ENCODE measurements at regions not wholly inside any gene's neighbourhood (a gene's known extent, or its start where the extent isn't known, plus 50 kb on each side); places are given as distances from the start of the nearest gene placed in this dataset.
"Not testable (repeated sequence)": the region's sequence is repeated elsewhere in the genome, so short reads cannot be mapped to it uniquely, and the experiment has no call there.

GRCh38 chr11:90321018-90321417 is 98.2 kb upstream of the CHORDC1 start:
- Mint-ChIP-seq H3K27me3 (ENCODE audit: low read depth) (no peaks in the 10 kb centered on the region), H3K4me3 (ENCODE audit: low read depth) (no peak overlapping the region), H3K9me3 (no peaks in the 10 kb centered on the region), H3K27ac (no peak overlapping the region), H3K36me3 (ENCODE audit: low read depth) (no peaks in the 10 kb centered on the region), H3K4me1 (ENCODE audit: low read depth) (no peaks in the 10 kb centered on the region)
- intact Hi-C loops (cut with micrococcal nuclease), result no loop called here
- no peak for DNase-seq (ENCODE audit: low spot score)

- Mint-ChIP-seq H3K4me1 (ENCODE audit: low read depth) (no peaks in the 10 kb centered on the region), H3K4me3 (ENCODE audit: low read depth) (no peak overlapping the region), H3K36me3 (ENCODE audit: low read depth) (no peaks in the 10 kb centered on the region), H3K9me3 (no peaks in the 10 kb centered on the region), H3K27me3 (ENCODE audit: low read depth) (no peaks in the 10 kb centered on the region), H3K27ac (no peak overlapping the region)
- no peak for DNase-seq (ENCODE audit: low spot score)
- intact Hi-C loops (cut with micrococcal nuclease), result no loop called here
These were observed 95.8 kb upstream of the CHORDC1 start for GRCh38 chr11:90318651-90319050.

GRCh38 chr11:90310210-90310609 is 87.4 kb upstream of the CHORDC1 start:
- no peak overlapping the region for H3K27ac Mint-ChIP-seq
- DNase-seq (ENCODE audit: low spot score), result no peak
- no peaks in the 10 kb centered on the region for H3K36me3 Mint-ChIP-seq (ENCODE audit: low read depth)
- H3K27me3 Mint-ChIP-seq (ENCODE audit: low read depth), result no peaks in the 10 kb centered on the region
- H3K4me3 Mint-ChIP-seq (ENCODE audit: low read depth), result no peak overlapping the region
- intact Hi-C loops (cut with micrococcal nuclease), result no loop called here
- no peaks in the 10 kb centered on the region for H3K4me1 Mint-ChIP-seq (ENCODE audit: low read depth)
- no peaks in the 10 kb centered on the region for H3K9me3 Mint-ChIP-seq

GRCh38 chr11:90309693-90310092 is 86.8 kb upstream of the CHORDC1 start:
- no peak overlapping the region for H3K4me3 Mint-ChIP-seq (ENCODE audit: low read depth)
- no peaks in the 10 kb centered on the region for H3K27me3 Mint-ChIP-seq (ENCODE audit: low read depth)
- no peaks in the 10 kb centered on the region for H3K4me1 Mint-ChIP-seq (ENCODE audit: low read depth)
- H3K36me3 Mint-ChIP-seq (ENCODE audit: low read depth), result no peaks in the 10 kb centered on the region
- no peak for DNase-seq (ENCODE audit: low spot score)
- no peak overlapping the region for H3K27ac Mint-ChIP-seq
- H3K9me3 Mint-ChIP-seq, result no peaks in the 10 kb centered on the region
- intact Hi-C loops (cut with micrococcal nuclease), result no loop called here

- intact Hi-C loops (cut with micrococcal nuclease), result no loop called here
- Mint-ChIP-seq H3K4me1 (ENCODE audit: low read depth) (no peaks in the 10 kb centered on the region), H3K27ac (no peak overlapping the region)
These were observed 71.7 kb upstream of the CHORDC1 start for GRCh38 chr11:90294526-90294925.

GRCh38 chr11:90294091-90294490 is 71.2 kb upstream of the CHORDC1 start:
- no peaks in the 10 kb centered on the region for H3K27me3 Mint-ChIP-seq (ENCODE audit: low read depth)
- no peaks in the 10 kb centered on the region for H3K36me3 Mint-ChIP-seq (ENCODE audit: low read depth)
- DNase-seq (ENCODE audit: low spot score), result no peak
- no peaks in the 10 kb centered on the region for H3K4me1 Mint-ChIP-seq (ENCODE audit: low read depth)
- no peak overlapping the region for H3K27ac Mint-ChIP-seq
- no peak overlapping the region for H3K4me3 Mint-ChIP-seq (ENCODE audit: low read depth)
- intact Hi-C loops (cut with micrococcal nuclease), result no loop called here
- no peaks in the 10 kb centered on the region for H3K9me3 Mint-ChIP-seq

More at GRCh38 chr11:90294526-90294925, 71.7 kb upstream of the CHORDC1 start:
- no peak overlapping the region for H3K4me3 Mint-ChIP-seq (ENCODE audit: low read depth)
- DNase-seq (ENCODE audit: low spot score), result no peak
- H3K36me3 Mint-ChIP-seq (ENCODE audit: low read depth), result no peaks in the 10 kb centered on the region
- H3K9me3 Mint-ChIP-seq, result no peaks in the 10 kb centered on the region
- no peaks in the 10 kb centered on the region for H3K27me3 Mint-ChIP-seq (ENCODE audit: low read depth)

GRCh38 chr11:90288212-90288821 is 65.5 kb upstream of the CHORDC1 start:
- H3K4me3 Mint-ChIP-seq (ENCODE audit: low read depth), result no peak overlapping the region
- intact Hi-C loops (cut with micrococcal nuclease), result no loop called here

GRCh38 chr11:90286640-90287039 is 63.8 kb upstream of the CHORDC1 start:
- Mint-ChIP-seq H3K4me1 (ENCODE audit: low read depth) (no peaks in the 10 kb centered on the region), H3K27ac (no peak overlapping the region), H3K27me3 (ENCODE audit: low read depth) (no peaks in the 10 kb centered on the region), H3K9me3 (no peaks in the 10 kb centered on the region), H3K36me3 (ENCODE audit: low read depth) (no peaks in the 10 kb centered on the region), H3K4me3 (ENCODE audit: low read depth) (no peak overlapping the region)
- no peak for DNase-seq (ENCODE audit: low spot score)
- intact Hi-C loops (cut with micrococcal nuclease), result no loop called here

More at GRCh38 chr11:90288212-90288821, 65.5 kb upstream of the CHORDC1 start:
- H3K4me1 Mint-ChIP-seq (ENCODE audit: low read depth), result no peaks in the 10 kb centered on the region
- no peaks in the 10 kb centered on the region for H3K9me3 Mint-ChIP-seq
- H3K36me3 Mint-ChIP-seq (ENCODE audit: low read depth), result no peaks in the 10 kb centered on the region
- H3K27me3 Mint-ChIP-seq (ENCODE audit: low read depth), result no peaks in the 10 kb centered on the region
- DNase-seq (ENCODE audit: low spot score), result no peak
- no peak overlapping the region for H3K27ac Mint-ChIP-seq

- intact Hi-C loops (cut with micrococcal nuclease), result no loop called here
- DNase-seq (ENCODE audit: low spot score), result no peak
- Mint-ChIP-seq H3K4me3 (ENCODE audit: low read depth) (no peak overlapping the region), H3K4me1 (ENCODE audit: low read depth) (no peaks in the 10 kb centered on the region), H3K27me3 (ENCODE audit: low read depth) (no peaks in the 10 kb centered on the region), H3K27ac (no peak overlapping the region), H3K9me3 (no peaks in the 10 kb centered on the region), H3K36me3 (ENCODE audit: low read depth) (no peaks in the 10 kb centered on the region)
These were observed 61.3 kb upstream of the CHORDC1 start for GRCh38 chr11:90284171-90284570.

- H3K4me1 Mint-ChIP-seq (ENCODE audit: low read depth); H3K4me3 Mint-ChIP-seq (ENCODE audit: low read depth); DNase-seq (ENCODE audit: low spot score); H3K27me3 Mint-ChIP-seq (ENCODE audit: low read depth); H3K9me3 Mint-ChIP-seq; intact Hi-C loops (cut with micrococcal nuclease); H3K36me3 Mint-ChIP-seq (ENCODE audit: low read depth); H3K27ac Mint-ChIP-seq: not testable (repeated sequence)
These were observed 59.8 kb upstream of the CHORDC1 start for GRCh38 chr11:90282551-90283071.

GRCh38 chr11:90274362-90274761 is 51.5 kb upstream of the CHORDC1 start:
- no peaks in the 10 kb centered on the region for H3K27me3 Mint-ChIP-seq (ENCODE audit: low read depth)
- H3K36me3 Mint-ChIP-seq (ENCODE audit: low read depth), result no peaks in the 10 kb centered on the region
- no peaks in the 10 kb centered on the region for H3K4me1 Mint-ChIP-seq (ENCODE audit: low read depth)
- H3K9me3 Mint-ChIP-seq, result peaks cover 3% of the 10 kb centered on the region
- no peak overlapping the region for H3K27ac Mint-ChIP-seq
- intact Hi-C loops (cut with micrococcal nuclease), result no loop called here
- no peak for DNase-seq (ENCODE audit: low spot score)
- H3K4me3 Mint-ChIP-seq (ENCODE audit: low read depth), result no peak overlapping the region
